ENCODE measurements at regions not wholly inside any gene's neighbourhood (a gene's known extent, or its start where the extent isn't known, plus 50 kb on each side); places are given as distances from the start of the nearest gene placed in this dataset.
A peak's percentile ranks its signal among the peaks of the same experiment; 100 is the strongest.

- H3K4me1 Mint-ChIP-seq: no peaks in the 10 kb centered on the region
- no peak for ATAC-seq
- no peaks in the 10 kb centered on the region for H3K36me3 Mint-ChIP-seq
- peaks cover 19% of the 10 kb centered on the region for H3K27me3 Mint-ChIP-seq
- H3K9me3 Mint-ChIP-seq: peaks cover 3% of the 10 kb centered on the region
- H3K4me3 Mint-ChIP-seq: no peak overlapping the region
- H3K27ac Mint-ChIP-seq: no peak overlapping the region
Measured at GRCh38 chr3:127100459-127101410, 92.2 kb upstream of the PRR23E start.

- H3K4me1 Mint-ChIP-seq: no peaks in the 10 kb centered on the region
- H3K27ac Mint-ChIP-seq: no peak overlapping the region
- no peak overlapping the region for H3K4me3 Mint-ChIP-seq
- H3K36me3 Mint-ChIP-seq: no peaks in the 10 kb centered on the region
- peaks cover 19% of the 10 kb centered on the region for H3K27me3 Mint-ChIP-seq
- no peaks in the 10 kb centered on the region for H3K9me3 Mint-ChIP-seq
- ATAC-seq: no peak
Measured at GRCh38 chr3:127101411-127102187, 91.3 kb upstream of the PRR23E start.

- no peaks in the 10 kb centered on the region for H3K4me1 Mint-ChIP-seq
- ATAC-seq: no peak
- H3K36me3 Mint-ChIP-seq: no peaks in the 10 kb centered on the region
- H3K27me3 Mint-ChIP-seq: peaks cover 19% of the 10 kb centered on the region
- no peak overlapping the region for H3K27ac Mint-ChIP-seq
- H3K4me3 Mint-ChIP-seq: no peak overlapping the region
- H3K9me3 Mint-ChIP-seq: no peaks in the 10 kb centered on the region
Measured at GRCh38 chr3:127102188-127102520, 90.8 kb upstream of the PRR23E start.

- no peaks in the 10 kb centered on the region for H3K9me3 Mint-ChIP-seq
- H3K36me3 Mint-ChIP-seq: no peaks in the 10 kb centered on the region
- H3K27me3 Mint-ChIP-seq: peaks cover 19% of the 10 kb centered on the region
- H3K27ac Mint-ChIP-seq: no peak overlapping the region
- ATAC-seq: no peak
- no peak overlapping the region for H3K4me3 Mint-ChIP-seq
- H3K4me1 Mint-ChIP-seq: no peaks in the 10 kb centered on the region
Measured at GRCh38 chr3:127102587-127102986, 90.3 kb upstream of the PRR23E start.

GRCh38 chr3:127103080-127103479 is 89.9 kb upstream of the PRR23E start:
- Mint-ChIP-seq H3K36me3 (no peaks in the 10 kb centered on the region), H3K4me3 (no peak overlapping the region), H3K4me1 (no peaks in the 10 kb centered on the region), H3K27ac (no peak overlapping the region), H3K9me3 (no peaks in the 10 kb centered on the region), H3K27me3 (peaks cover 19% of the 10 kb centered on the region)
- no peak for ATAC-seq

- Mint-ChIP-seq H3K9me3 (peaks cover 4% of the 10 kb centered on the region), H3K4me3 (no peak overlapping the region), H3K27ac (no peak overlapping the region), H3K27me3 (peaks cover 19% of the 10 kb centered on the region), H3K4me1 (no peaks in the 10 kb centered on the region), H3K36me3 (no peaks in the 10 kb centered on the region)
- ATAC-seq: no peak
Measured at GRCh38 chr3:127104586-127104985, 88.3 kb upstream of the PRR23E start.

GRCh38 chr3:127105587-127105986 is 87.3 kb upstream of the PRR23E start:
- no peak overlapping the region for H3K4me3 Mint-ChIP-seq
- no peak for ATAC-seq
- H3K27me3 Mint-ChIP-seq: peaks cover 15% of the 10 kb centered on the region
- H3K36me3 Mint-ChIP-seq: no peaks in the 10 kb centered on the region
- H3K27ac Mint-ChIP-seq: no peak overlapping the region
- H3K4me1 Mint-ChIP-seq: no peaks in the 10 kb centered on the region
- peaks cover 7% of the 10 kb centered on the region for H3K9me3 Mint-ChIP-seq

GRCh38 chr3:127106053-127106452 is 86.9 kb upstream of the PRR23E start:
- H3K27me3 Mint-ChIP-seq: peaks cover 11% of the 10 kb centered on the region
- no peak overlapping the region for H3K27ac Mint-ChIP-seq
- no peak for ATAC-seq
- no peak overlapping the region for H3K4me3 Mint-ChIP-seq
- peaks cover 7% of the 10 kb centered on the region for H3K9me3 Mint-ChIP-seq
- no peaks in the 10 kb centered on the region for H3K4me1 Mint-ChIP-seq
- H3K36me3 Mint-ChIP-seq: no peaks in the 10 kb centered on the region

GRCh38 chr3:127106456-127106855 is 86.5 kb upstream of the PRR23E start:
- no peak overlapping the region for H3K27ac Mint-ChIP-seq
- no peak for ATAC-seq
- H3K4me1 Mint-ChIP-seq: no peaks in the 10 kb centered on the region
- H3K9me3 Mint-ChIP-seq: peaks cover 8% of the 10 kb centered on the region
- peaks cover 7% of the 10 kb centered on the region for H3K27me3 Mint-ChIP-seq
- no peaks in the 10 kb centered on the region for H3K36me3 Mint-ChIP-seq
- no peak overlapping the region for H3K4me3 Mint-ChIP-seq

GRCh38 chr3:127107002-127107401 is 85.9 kb upstream of the PRR23E start:
- peaks cover 10% of the 10 kb centered on the region for H3K9me3 Mint-ChIP-seq
- H3K27ac Mint-ChIP-seq: no peak overlapping the region
- no peaks in the 10 kb centered on the region for H3K4me1 Mint-ChIP-seq
- H3K4me3 Mint-ChIP-seq: no peak overlapping the region
- no peaks in the 10 kb centered on the region for H3K36me3 Mint-ChIP-seq
- peaks cover 1% of the 10 kb centered on the region for H3K27me3 Mint-ChIP-seq
- no peak for ATAC-seq

GRCh38 chr3:127107491-127108375 is 85.2 kb upstream of the PRR23E start:
- ATAC-seq: no peak
- Mint-ChIP-seq H3K4me3 (no peak overlapping the region), H3K9me3 (peaks cover 14% of the 10 kb centered on the region), H3K4me1 (no peaks in the 10 kb centered on the region), H3K27me3 (no peaks in the 10 kb centered on the region), H3K27ac (no peak overlapping the region), H3K36me3 (no peaks in the 10 kb centered on the region)

- no peaks in the 10 kb centered on the region for H3K27me3 Mint-ChIP-seq
- H3K4me3 Mint-ChIP-seq: no peak overlapping the region
- no peaks in the 10 kb centered on the region for H3K36me3 Mint-ChIP-seq
- peak; percentile 7 for ATAC-seq
- peaks cover 14% of the 10 kb centered on the region for H3K9me3 Mint-ChIP-seq
- no peak overlapping the region for H3K27ac Mint-ChIP-seq
- H3K4me1 Mint-ChIP-seq: no peaks in the 10 kb centered on the region
Measured at GRCh38 chr3:127108796-127109195, 84.1 kb upstream of the PRR23E start.

- Mint-ChIP-seq H3K4me3 (no peak overlapping the region), H3K4me1 (no peaks in the 10 kb centered on the region), H3K27me3 (no peaks in the 10 kb centered on the region), H3K27ac (no peak overlapping the region), H3K9me3 (peaks cover 14% of the 10 kb centered on the region), H3K36me3 (no peaks in the 10 kb centered on the region)
- ATAC-seq: no peak
Measured at GRCh38 chr3:127110982-127111693, 81.8 kb upstream of the PRR23E start.

- H3K27me3 Mint-ChIP-seq: no peaks in the 10 kb centered on the region
- ATAC-seq: no peak
- no peak overlapping the region for H3K27ac Mint-ChIP-seq
- no peaks in the 10 kb centered on the region for H3K4me1 Mint-ChIP-seq
- no peaks in the 10 kb centered on the region for H3K36me3 Mint-ChIP-seq
- H3K9me3 Mint-ChIP-seq: peaks cover 16% of the 10 kb centered on the region
- H3K4me3 Mint-ChIP-seq: no peak overlapping the region
Measured at GRCh38 chr3:127112796-127113570, 79.9 kb upstream of the PRR23E start.

Data from stimulated activated memory B cell treated with anti-CD40 and anti-IgM and Interleukin-4, amounts not matched to agents 10 μg/mL and 1 μg/mL and 100 μg/mL, for 72 hours (primary cell).